ENCODE measurements at regions not wholly inside any gene's neighbourhood (a gene's known extent, or its start where the extent isn't known, plus 50 kb on each side); places are given as distances from the start of the nearest gene placed in this dataset.
"Not testable (repeated sequence)": the region's sequence is repeated elsewhere in the genome, so short reads cannot be mapped to it uniquely, and the experiment has no call there.

- no peaks in the 10 kb centered on the region for H3K27me3 Mint-ChIP-seq
- no peaks in the 10 kb centered on the region for H3K4me1 Mint-ChIP-seq
- H3K4me3 Mint-ChIP-seq = no peak overlapping the region
- no peak overlapping the region for H3K27ac Mint-ChIP-seq
- H3K36me3 Mint-ChIP-seq = no peaks in the 10 kb centered on the region
- H3K9me3 Mint-ChIP-seq = no peaks in the 10 kb centered on the region
These were observed 326.9 kb downstream of the TMEM121 start for GRCh38 chr14:105853089-105853906.

DNA sequence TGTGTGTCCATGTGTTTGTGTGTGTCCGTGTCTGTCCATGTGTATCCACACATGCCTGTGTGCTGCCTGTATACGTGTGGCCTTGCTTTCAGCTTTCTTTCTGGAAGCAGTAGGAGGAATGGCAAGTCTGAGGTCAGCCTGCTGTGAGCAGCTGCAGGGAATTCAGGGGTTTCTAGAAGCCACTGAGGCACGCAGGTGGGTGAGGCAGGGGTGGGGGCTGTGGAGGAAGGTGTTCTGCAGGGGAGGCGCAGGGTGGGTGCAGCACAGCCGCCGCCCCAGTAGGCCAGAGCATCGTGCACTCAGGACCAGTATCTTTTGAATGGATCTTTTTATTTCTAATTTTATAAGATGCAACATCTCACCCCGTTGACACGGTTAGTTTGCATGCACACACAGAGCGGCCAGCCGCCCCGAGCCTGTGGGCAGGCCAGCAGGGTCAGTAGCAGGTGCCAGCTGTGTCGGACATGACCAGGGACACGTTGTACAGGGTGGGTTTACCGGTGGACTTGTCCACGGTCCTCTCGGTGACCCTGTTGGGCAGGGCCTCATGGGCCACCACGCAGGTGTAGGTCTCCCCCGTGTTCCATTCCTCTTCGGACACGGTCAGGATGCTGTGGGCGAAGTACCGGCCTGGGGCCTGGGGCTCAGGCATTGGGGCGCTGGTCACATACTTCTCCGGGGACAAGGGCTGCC, 327.7 kb downstream of the TMEM121 start:
- Mint-ChIP-seq H3K9me3 (no peaks in the 10 kb centered on the region), H3K4me3 (no peak overlapping the region), H3K27ac (no peak overlapping the region), H3K4me1 (no peaks in the 10 kb centered on the region), H3K36me3 (no peaks in the 10 kb centered on the region), H3K27me3 (no peaks in the 10 kb centered on the region)

GRCh38 chr14:105854600-105855245, 328.3 kb downstream of the TMEM121 start:
- Mint-ChIP-seq H3K9me3 (no peaks in the 10 kb centered on the region), H3K36me3 (no peaks in the 10 kb centered on the region), H3K27me3 (no peaks in the 10 kb centered on the region), H3K27ac (no peak overlapping the region), H3K4me1 (no peaks in the 10 kb centered on the region), H3K4me3 (no peak overlapping the region)

GRCh38 chr14:105855246-105855892, 329.0 kb downstream of the TMEM121 start:
- Mint-ChIP-seq H3K9me3 (no peaks in the 10 kb centered on the region), H3K27me3 (peaks cover 2% of the 10 kb centered on the region), H3K36me3 (no peaks in the 10 kb centered on the region), H3K4me1 (no peaks in the 10 kb centered on the region), H3K4me3 (no peak overlapping the region), H3K27ac (no peak overlapping the region)

- Mint-ChIP-seq H3K4me1 (no peaks in the 10 kb centered on the region), H3K4me3 (no peak overlapping the region), H3K27me3 (peaks cover 7% of the 10 kb centered on the region), H3K9me3 (no peaks in the 10 kb centered on the region), H3K36me3 (no peaks in the 10 kb centered on the region), H3K27ac (no peak overlapping the region)
These were observed 329.7 kb downstream of the TMEM121 start for GRCh38 chr14:105855893-105856675.

- H3K27me3 Mint-ChIP-seq = peaks cover 9% of the 10 kb centered on the region
- H3K9me3 Mint-ChIP-seq = no peaks in the 10 kb centered on the region
- H3K36me3 Mint-ChIP-seq = no peaks in the 10 kb centered on the region
- H3K4me1 Mint-ChIP-seq = peaks cover 5% of the 10 kb centered on the region
- no peak overlapping the region for H3K4me3 Mint-ChIP-seq
- H3K27ac Mint-ChIP-seq = no peak overlapping the region
These were observed 330.4 kb downstream of the TMEM121 start for GRCh38 chr14:105856676-105857219.

DNA sequence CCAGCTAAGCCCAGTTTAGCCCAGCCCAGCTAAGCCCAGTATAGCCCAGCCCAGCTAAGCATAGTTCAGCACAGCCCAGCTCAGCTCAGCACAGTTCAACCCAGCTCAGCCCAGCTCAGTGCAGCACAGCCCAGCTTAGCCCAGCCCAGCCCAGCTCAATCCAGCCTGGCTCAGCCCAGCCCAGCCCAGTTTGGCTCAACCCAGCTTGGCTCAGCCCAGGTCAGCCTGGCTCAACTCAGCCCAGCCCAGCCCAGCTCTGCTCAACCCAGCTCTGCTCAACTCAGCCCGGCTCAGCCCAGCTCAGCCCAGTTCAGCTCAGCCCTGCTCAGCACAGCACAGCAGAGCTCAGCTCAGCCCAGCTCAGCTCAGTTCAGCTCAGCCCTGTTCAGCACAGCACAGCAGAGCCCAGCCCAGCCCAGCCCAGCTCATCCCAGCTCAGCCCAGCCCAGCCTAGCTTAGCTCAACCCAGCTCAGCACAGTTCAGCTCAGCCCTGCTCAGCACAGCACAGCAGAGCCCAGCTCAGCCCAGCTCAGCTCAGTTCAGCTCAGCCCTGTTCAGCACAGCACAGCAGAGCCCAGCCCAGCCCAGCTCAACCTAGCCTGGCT, 330.9 kb downstream of the TMEM121 start:
- H3K4me1 Mint-ChIP-seq = peaks cover 10% of the 10 kb centered on the region
- no peak overlapping the region for H3K4me3 Mint-ChIP-seq
- H3K36me3 Mint-ChIP-seq = no peaks in the 10 kb centered on the region
- no peaks in the 10 kb centered on the region for H3K9me3 Mint-ChIP-seq
- H3K27me3 Mint-ChIP-seq = peaks cover 10% of the 10 kb centered on the region
- H3K27ac Mint-ChIP-seq = no peak overlapping the region

DNA sequence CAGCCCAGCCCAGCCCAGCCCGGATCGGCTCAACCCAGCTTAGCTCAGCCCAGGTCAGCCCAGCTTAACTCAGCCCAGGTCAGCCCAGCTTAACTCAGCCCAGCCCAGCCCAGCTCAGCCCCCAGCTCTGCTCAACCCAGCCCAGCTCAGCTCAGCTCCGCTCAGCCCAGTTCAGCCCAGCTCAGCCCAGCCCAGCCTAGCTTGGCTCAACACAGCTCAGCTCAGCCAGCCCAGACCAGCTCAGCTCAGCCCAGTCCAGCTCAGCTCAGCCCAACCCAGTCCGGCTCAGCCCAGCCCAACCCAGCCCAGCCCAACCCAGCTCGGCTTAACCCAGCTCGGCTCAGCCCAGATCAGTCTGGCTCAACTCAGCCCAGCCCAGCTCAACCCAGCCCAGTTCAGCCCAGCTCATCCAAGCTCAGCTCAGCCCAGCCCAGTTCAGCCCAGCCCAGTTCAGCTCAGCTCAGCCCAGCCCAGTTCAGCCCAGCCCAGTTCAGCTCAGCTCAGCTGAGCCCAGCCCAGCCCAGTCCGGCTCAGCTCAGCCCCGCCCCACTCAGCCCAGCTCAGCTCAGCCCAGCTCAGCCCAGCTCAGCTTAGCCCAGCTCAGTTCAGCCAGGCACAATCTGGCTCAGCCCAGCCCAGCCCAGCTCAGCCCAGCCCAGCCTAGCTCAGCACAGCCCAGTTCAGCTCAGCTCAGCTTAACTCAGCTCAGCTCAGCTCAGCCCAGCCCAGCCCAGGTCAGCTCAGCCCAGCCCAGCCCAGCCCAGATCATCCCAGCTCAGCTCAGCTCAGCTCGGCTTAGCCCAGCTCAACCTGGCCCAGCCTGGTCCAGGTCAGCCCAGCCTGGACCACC, 331.7 kb downstream of the TMEM121 start:
- Mint-ChIP-seq H3K4me1 (peaks cover 16% of the 10 kb centered on the region), H3K27me3 (peaks cover 13% of the 10 kb centered on the region), H3K27ac (no peak overlapping the region), H3K9me3 (no peaks in the 10 kb centered on the region), H3K36me3 (no peaks in the 10 kb centered on the region), H3K4me3 (no peak overlapping the region)

GRCh38 chr14:105858676-105859025, 332.3 kb downstream of the TMEM121 start:
- peaks cover 16% of the 10 kb centered on the region for H3K4me1 Mint-ChIP-seq

GRCh38 chr14:105859073-105859716, 332.8 kb downstream of the TMEM121 start:
- H3K27me3 Mint-ChIP-seq = peaks cover 13% of the 10 kb centered on the region
- H3K36me3 Mint-ChIP-seq, H3K9me3 Mint-ChIP-seq, H3K4me3 Mint-ChIP-seq, H3K27ac Mint-ChIP-seq: not testable (repeated sequence)
- H3K4me1 Mint-ChIP-seq = peaks cover 16% of the 10 kb centered on the region

More at GRCh38 chr14:105858676-105859025, 332.3 kb downstream of the TMEM121 start:
- peaks cover 13% of the 10 kb centered on the region for H3K27me3 Mint-ChIP-seq
- H3K27ac Mint-ChIP-seq = no peak overlapping the region
- no peak overlapping the region for H3K4me3 Mint-ChIP-seq
- H3K9me3 Mint-ChIP-seq = no peaks in the 10 kb centered on the region
- no peaks in the 10 kb centered on the region for H3K36me3 Mint-ChIP-seq

DNA sequence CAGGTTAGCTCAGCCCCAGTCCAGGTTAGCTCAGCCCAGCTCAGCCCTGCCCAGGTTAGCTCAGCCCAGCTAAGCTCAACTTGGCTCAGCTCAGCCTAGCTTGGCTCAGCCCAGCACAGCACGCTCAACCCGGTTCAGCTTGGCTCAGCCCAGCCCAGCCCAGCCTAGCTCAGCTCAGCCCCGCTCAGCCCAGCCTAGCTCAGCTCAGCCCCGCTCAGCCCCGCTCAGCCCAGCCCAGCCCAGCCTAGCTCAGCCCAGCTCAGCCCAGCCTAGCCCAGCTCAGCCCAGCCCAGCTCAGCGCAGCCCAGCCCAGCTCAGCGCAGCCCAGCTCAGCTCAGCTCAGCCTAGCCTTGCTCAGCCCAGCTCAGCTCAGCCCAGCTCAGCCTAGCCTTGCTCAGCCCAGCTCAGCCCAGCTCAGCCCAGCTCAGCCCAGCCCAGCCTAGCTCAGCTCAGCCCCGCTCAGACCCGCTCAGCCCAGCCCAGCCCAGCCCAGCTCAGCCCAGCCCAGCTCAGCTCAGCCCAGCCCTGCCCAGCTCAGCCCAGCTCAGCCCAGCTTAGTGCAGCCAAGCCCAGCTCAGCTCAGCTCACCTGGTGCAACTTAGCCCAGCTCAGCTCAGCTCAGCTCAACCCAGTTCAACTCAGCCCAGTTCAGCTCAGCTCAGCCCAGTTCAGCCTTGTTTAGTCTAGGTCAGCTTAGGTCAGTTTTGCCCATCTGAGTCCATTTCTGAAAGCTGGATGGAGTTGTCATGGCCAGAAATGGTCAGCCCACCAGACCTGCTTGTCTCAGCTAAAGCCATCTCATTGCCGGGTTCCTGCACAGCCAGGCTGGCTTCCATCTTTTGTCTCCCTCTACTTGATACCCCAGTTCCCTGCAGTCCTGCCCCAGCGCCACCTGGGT, 333.6 kb downstream of the TMEM121 start:
- no peak overlapping the region for H3K27ac Mint-ChIP-seq
- peaks cover 16% of the 10 kb centered on the region for H3K4me1 Mint-ChIP-seq
- H3K36me3 Mint-ChIP-seq = no peaks in the 10 kb centered on the region
- H3K9me3 Mint-ChIP-seq = no peaks in the 10 kb centered on the region
- no peak overlapping the region for H3K4me3 Mint-ChIP-seq
- H3K27me3 Mint-ChIP-seq = peaks cover 15% of the 10 kb centered on the region

GRCh38 chr14:105860615-105861580, 334.5 kb downstream of the TMEM121 start:
- Mint-ChIP-seq H3K4me3 (no peak overlapping the region), H3K27ac (no peak overlapping the region), H3K9me3 (no peaks in the 10 kb centered on the region), H3K4me1 (peaks cover 16% of the 10 kb centered on the region), H3K36me3 (no peaks in the 10 kb centered on the region), H3K27me3 (peaks cover 15% of the 10 kb centered on the region)

All from activated naive CD4-positive, alpha-beta T cell treated with anti-CD3 and anti-CD28 coated beads, Interleukin-2, amount 50 U/mL, for 24 hours (primary cell).